K562 (cell line): ENCODE measurements at regions not wholly inside any gene's neighbourhood (a gene's known extent, or its start where the extent isn't known, plus 50 kb on each side); places are given as distances from the start of the nearest gene placed in this dataset.

Source experiments
- ARID3A ChIP-seq: IDR thresholded peaks from 2 replicates; pipeline ENCODE4 v1.6.1; 2012; ENCODE audit warnings: low read depth, low read length, improper control_type of control experiment, borderline replicate concordance
- ARID3B ChIP-seq: fragments of 250-450 bp; sonication (Bioruptor Pico); IDR thresholded peaks from 2 replicates; pipeline ENCODE4 v1.4.0; 2020; ENCODE audit warnings: borderline replicate concordance
- BCL6 ChIP-seq: fragments of 250-450 bp; sonication (Bioruptor Pico); IDR thresholded peaks from 2 replicates; pipeline ENCODE4 v1.4.0; 2020
- BMI1 ChIP-seq: fragments of 150-350 bp; IDR thresholded peaks from 2 replicates; pipeline ENCODE4 v1.6.1; 2014; ENCODE audit warnings: low read length
- CEBPB ChIP-seq: fragments of 450-650 bp; IDR thresholded peaks from 2 replicates; pipeline ENCODE4 v1.6.1; 2016; ENCODE audit warnings: missing genetic modification characterization, missing compliant biosample characterization
- ESRRB ChIP-seq: fragments of 250-450 bp; sonication (Bioruptor Pico); IDR thresholded peaks from 2 replicates; pipeline ENCODE4 v1.5.0; 2020; ENCODE audit warnings: mild to moderate bottlenecking, moderate library complexity, borderline replicate concordance
- GATAD2B ChIP-seq: fragments of 450-650 bp; IDR thresholded peaks from 2 replicates; pipeline ENCODE4 v1.6.1; 2017; ENCODE audit warnings: mild to moderate bottlenecking, borderline replicate concordance
- LARP7 ChIP-seq: fragments of 450-650 bp; IDR thresholded peaks from 2 replicates; pipeline ENCODE4 v1.6.1; 2016
- NCOR1 ChIP-seq: fragments of 450-650 bp; IDR thresholded peaks from 2 replicates; pipeline ENCODE4 v1.6.1; 2016; ENCODE audit warnings: mild to moderate bottlenecking, moderate library complexity
- NFE2 ChIP-seq: IDR thresholded peaks from 2 replicates; pipeline ENCODE4 v1.6.1; 2014; ENCODE audit warnings: antibody characterized with exemption, low read depth
- RUNX1 ChIP-seq: sonication (generic); IDR thresholded peaks from 2 replicates; pipeline ENCODE4 v1.6.1; 2016; ENCODE audit warnings: antibody characterized with exemption, low read depth
- SMARCA5 ChIP-seq: fragments of 450-650 bp; IDR thresholded peaks from 2 replicates; pipeline ENCODE4 v1.6.1; 2016
- TAF9B ChIP-seq: fragments of 450-650 bp; IDR thresholded peaks from 2 replicates; pipeline ENCODE4 v1.6.1; 2018; ENCODE audit warnings: mild to moderate bottlenecking; ENCODE audit not compliant: partially characterized antibody
- ZBED1 ChIP-seq: IDR thresholded peaks from 2 replicates; pipeline ENCODE4 v1.6.1; 2014
- ZNF764 ChIP-seq: fragments of 250-450 bp; sonication (Bioruptor Pico); IDR thresholded peaks from 2 replicates; pipeline ENCODE4 v1.4.0; 2020; ENCODE audit warnings: low read depth, mild to moderate bottlenecking, moderate library complexity

GRCh38 chr6:27146706-27147505 is 100.6 kb upstream of the PRSS16 start (continued):
- TF ChIP-seq ESRRB (CRISPR knock-in tag) (no peak), ZBED1 (peak; percentile 93), BCL6 (CRISPR knock-in tag) (no peak), NFE2 (no peak), RUNX1 (no peak; the same call in 1 of the 2 replicates), TAF9B (peak; percentile 97), ARID3A (no peak), NCOR1 (peak; percentile 77; the same call in 1 of the 2 replicates), ARID3B (CRISPR knock-in tag) (peak; percentile 77; the same call in 1 of the 2 replicates), SMARCA5 (no peak), GATAD2B (0 out of 2 replicates have a peak, but pooled peaks have one; percentile 34), ZNF764 (CRISPR knock-in tag) (0 out of 2 replicates have a peak, but pooled peaks have one; percentile 23), BMI1 (no peak), CEBPB (tag) (peak; percentile 90), LARP7 (peak; percentile 54; the same call in 1 of the 2 replicates)
